ENCODE measurements at regions not wholly inside any gene's neighbourhood (a gene's known extent, or its start where the extent isn't known, plus 50 kb on each side); places are given as distances from the start of the nearest gene placed in this dataset.

DNA sequence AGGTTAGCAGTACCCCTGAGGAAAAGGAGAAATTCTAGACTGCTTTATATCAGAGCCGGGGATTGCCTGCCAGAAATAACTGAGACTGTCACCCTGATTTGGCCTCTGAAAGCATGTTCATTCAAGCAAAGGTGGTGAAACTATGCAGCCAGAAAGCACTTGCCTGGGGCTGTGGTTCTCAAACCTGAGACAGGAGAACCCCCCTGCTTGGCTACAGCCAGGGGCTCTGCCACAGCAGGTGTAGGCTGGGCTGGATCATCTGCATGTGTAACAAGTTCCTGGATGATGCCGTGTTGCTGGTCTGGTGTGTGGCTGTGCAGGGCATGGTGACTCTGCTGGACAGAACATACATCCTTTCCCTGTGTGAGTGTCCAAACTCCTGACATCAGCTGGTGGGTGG, 157.8 kb downstream of the NXNL2 start:
- DNase-seq (ENCODE audit: low spot score), result no peak

DNA sequence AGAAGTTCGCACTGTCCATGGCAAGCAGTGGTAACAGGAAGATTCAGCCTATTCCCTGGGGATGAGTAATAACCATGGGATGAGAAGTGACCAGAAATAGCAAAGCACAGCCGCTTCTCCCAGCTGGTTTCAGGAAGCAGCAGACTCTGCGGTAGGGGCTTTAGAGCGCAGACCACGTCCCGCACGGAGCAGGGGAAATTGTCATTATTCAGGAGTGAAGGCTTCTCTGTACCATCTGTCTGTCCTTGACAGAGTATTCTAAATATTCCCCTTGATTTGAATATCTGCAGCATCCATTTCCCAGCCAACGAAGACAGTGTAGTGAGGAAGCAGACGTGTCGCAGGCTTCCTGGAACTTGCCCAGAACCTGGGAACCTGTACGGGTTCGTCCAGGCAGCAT, 159.6 kb downstream of the NXNL2 start:
- DNase-seq (ENCODE audit: low spot score), result no peak

DNA sequence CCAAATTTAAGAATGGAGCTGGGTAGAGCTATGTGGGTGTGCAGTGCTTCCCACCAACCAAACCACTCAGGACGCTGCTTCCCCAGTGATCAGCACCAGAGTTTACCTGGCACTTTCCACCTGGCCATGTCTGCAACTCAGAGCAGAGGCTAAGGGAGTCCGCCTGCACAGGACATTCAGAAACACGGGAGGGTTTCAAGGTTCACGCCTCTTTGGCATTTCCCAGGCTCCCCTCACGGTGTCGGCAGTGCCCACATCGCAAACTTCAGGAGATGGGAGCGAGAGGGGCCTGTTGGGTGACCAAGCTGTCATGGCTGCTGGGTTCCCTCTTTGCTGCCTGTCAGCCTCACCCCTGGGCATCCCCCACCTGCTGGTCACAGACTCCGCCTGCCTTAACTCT, 161.5 kb downstream of the NXNL2 start:
- no peak for DNase-seq (ENCODE audit: low spot score)

DNA sequence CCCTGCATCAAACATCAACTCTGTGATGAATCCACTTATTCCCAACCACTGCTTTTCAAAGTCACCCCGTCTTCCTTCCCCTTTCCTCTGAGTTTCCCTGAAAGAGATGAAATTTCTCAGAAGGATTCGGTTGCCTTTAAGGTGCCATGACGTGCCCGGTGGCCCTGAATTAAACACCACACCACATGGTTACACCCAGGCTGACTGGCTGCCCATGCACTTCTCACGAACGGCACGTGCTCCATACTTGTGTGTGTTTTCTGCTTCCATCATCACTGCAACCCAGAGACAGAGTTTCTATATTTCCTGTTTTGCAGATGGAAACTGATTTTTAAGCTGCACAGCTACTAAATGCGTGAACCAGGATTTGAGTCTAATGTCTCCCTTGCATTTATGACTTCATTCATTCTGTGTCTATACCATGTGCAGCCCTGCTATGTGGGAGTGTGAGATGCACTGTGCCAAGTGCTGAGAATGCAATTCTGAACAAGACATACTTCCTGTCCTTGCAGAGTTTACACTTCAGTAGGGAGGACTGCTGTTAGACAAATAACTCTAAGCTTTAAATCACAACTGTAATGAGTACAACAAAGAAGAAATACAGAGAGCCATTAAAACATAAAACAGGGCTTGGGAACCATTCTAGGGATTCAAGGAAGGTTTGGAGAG, 162.9 kb downstream of the NXNL2 start:
- DNase-seq (ENCODE audit: low spot score), result no peak

DNA sequence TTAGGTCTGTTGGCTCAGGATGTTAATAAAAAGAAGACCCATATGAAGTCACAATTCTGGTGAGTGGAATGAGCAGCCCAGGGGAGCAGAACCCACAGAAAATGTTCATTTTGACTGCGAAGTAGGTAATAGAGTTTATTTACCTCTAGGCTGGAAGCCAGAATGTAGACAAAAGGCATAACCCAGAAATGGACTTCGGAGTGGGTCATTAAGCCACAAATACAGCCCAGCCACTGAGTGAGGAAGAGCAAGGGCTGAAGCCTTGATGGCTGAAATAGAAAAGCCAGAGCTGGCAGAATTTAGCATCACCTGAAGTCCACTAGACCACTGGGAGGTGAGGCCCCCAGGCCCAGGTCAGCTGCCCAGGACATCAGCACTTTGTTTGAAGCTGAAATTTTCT, 168.0 kb downstream of the NXNL2 start:
- DNase-seq (ENCODE audit: low spot score), result no peak

DNA sequence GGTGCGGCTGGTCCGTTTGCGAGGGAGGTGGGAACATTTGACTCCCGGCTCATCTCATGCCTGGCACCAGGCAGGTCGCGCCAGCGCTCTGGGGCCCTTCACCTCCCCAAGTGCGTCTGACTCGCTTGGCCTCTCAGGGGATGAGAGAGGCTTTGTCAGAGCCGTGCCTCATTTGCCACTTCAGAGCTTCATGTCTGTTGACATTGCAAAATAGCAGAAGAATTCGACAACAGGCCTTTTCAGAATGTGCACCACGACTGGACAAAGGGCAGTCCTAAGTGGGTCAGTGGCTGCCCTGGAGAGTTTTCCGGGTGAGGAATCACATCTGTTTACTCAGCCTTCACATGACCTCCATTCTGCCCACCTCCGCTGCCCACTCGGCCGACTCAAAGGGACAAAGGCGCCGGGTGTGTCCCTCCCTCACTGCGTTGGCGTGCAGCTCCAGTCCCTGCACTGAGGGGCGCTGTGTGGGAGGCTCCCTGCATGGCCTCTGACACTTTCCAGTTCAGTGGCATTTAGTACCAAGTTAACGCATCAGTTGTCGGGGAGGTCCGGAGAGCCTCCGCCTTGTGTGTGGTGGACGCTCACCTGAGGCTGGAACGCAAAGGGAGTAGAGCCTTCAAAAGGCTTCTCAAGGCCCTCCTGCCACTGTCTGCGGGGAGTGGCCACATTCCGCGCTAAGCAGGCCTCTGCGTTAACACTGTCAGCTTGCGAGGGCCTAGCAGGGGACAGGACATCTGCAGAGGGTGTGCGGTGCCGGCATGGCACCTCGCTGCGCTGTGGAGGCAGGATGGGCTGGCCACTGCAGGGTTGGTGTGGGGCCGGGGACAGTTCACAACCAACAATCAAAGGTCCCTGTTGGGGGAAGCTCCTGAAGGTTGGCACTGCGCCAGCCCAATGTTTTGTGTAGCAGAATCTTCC, 171.5 kb downstream of the NXNL2 start:
- no peak for DNase-seq (ENCODE audit: low spot score)

DNA sequence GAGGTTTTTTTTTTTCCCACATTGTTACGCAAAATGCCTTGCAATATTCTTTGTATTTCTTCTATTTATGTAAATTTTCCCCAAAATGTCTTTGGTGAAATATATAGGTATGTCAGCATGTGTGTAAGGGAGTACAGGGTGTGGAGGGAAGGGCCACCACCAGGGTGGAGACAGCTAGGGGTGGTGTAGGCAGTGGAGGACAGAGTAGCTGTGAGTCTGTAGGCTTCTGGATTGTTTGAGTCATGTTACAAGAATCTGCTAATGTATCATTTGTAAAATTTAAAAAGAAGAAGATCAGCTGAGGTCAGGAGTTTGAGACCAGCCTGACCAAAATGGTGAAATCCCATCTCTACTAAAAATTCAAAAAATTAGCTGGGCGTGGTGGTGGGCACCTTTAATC, 175.5 kb downstream of the NXNL2 start:
- DNase-seq (ENCODE audit: low spot score), result no peak

DNA sequence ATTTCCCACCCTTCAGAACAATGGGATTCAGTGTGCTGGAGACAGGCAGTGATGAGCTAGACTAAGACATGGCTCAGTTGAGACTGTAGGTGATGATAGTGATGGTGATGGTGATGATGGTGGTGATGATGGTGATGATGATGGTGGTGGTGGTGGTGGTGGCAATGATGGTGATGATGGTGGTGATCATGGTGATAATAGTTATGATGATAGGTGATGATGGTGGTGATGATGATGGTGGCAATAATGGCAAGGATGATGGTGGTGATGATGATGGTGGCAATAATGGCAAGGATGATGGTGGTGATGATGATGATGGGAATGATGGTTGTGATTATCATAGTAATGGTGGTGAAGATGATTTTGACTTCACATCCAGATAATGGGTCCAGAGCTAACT, 176.7 kb downstream of the NXNL2 start:
- no peak for DNase-seq (ENCODE audit: low spot score)

DNA sequence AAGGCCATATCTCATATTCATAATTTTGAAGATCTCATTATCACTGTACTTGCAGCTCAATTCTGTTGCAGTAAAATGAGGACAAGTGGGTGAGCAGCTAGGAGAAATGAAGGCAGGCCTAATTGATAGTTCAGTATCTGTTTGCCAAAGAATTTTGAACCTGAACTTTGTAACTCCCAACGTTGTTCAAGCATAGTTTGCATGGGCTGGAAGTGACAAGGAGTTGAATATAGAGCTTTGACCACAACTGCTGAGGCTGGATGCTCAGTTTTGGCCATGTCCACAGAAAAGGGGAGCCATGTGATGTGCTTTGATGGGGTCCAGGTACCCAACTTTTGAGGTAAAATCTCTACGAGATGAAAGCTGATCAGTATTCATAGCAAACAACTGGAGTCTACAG, 177.5 kb downstream of the NXNL2 start:
- no peak for DNase-seq (ENCODE audit: low spot score)

DNA sequence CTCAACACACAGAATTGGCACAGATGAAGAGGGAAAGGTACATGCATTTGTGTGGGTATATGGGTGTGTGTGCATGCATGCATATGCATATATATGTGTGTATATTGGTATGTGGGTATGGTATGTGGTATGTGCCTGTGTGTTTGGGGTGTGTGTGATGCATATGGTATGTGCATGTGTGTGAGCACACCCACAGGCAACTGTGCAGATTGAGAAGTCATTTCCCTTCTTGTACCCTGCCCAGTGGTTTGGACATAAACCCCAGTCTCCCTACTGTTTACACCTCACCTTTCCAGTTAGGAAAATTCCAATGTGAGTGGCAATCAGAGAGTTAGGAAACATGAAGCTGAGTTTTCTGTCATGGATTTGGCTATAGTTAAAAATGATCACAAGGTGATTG, 178.0 kb downstream of the NXNL2 start:
- no peak for DNase-seq (ENCODE audit: low spot score)

DNA sequence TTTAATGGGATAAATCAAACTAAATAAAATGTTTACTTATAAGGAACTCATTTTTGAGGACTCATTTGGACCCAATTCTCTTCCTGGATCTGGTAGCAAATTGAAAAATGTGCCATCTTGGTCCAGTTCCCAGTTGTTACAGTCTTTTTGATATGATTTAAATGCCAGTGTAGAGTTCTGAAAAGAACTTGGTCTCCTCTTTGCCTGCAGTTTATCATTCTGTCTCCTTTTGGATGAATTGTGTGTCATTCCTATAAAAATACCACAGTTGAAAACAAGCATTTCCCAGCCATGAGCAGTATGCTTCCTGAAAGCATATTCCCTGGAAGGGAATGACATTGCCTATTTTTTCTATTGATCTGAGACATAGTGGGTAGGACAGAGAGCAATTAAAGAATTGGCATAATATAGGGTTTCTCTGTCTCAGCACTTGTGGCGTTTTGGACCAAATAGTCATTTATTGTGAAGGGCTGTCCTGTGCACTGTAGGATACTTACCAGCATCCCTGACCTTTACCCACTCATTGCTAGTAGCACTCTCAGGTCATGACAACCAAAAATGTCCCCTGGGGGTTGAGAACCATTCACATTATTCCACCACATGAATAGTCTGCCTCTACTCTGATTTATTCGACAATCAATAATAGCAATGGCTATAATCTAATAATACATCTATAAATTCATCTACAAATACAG, 181.8 kb downstream of the NXNL2 start:
- DNase-seq (ENCODE audit: low spot score), result no peak

DNA sequence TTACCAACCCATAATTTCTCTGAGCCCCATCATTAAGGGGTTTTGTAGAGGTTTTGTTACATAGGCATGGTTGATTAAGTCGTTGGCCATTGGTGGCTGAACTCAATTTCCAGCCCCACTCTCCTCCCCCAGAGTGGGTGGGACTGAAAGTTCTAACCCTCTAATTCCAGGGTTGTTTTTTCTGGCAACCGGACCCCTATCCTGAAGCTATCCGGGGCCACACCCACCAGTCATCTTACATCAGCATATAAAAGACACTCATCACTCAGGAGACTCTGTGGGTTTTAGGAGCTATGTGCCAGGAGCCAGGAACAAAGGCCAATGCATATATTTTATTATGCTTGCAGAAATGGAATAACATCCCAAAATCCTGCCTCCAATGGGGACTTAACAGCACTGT, 186.0 kb downstream of the NXNL2 start:
- no peak for DNase-seq (ENCODE audit: low spot score)

DNA sequence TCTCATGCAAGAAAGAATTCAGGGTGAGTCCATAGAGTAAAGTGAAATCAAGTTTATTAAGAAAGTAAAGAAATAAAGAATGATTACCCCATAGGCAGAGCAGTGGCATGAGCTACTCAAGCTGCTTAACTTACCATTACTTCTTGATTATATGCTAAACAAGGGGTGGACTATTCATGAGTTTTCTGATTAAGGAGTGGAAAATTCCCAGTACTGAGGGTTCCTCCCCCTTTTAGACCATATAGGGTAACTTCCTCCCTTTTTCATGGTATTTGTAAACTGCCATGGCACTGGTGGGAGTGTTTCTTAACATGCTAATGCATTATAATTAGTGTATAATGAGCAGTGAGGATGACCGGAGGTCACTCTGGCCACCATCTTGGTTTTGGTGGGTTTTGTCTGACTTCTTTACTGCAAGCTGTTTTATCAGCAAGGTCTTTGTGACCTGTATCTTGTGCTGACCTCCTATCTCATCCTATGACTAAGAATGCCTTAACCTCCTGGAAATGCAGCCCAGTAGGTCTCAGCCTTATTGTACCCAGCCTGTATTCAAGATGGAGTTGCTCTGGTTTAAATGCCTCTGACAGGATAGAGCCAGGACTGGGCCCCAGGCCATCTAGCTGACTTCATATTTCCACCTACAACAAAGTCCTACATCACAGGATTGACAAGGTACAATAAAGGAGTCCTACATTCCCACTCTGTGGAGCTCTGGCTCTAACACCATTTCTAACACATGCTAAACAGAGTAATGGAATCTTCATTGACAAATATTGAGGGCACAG, 186.7 kb downstream of the NXNL2 start:
- DNase-seq (ENCODE audit: low spot score), result no peak

DNA sequence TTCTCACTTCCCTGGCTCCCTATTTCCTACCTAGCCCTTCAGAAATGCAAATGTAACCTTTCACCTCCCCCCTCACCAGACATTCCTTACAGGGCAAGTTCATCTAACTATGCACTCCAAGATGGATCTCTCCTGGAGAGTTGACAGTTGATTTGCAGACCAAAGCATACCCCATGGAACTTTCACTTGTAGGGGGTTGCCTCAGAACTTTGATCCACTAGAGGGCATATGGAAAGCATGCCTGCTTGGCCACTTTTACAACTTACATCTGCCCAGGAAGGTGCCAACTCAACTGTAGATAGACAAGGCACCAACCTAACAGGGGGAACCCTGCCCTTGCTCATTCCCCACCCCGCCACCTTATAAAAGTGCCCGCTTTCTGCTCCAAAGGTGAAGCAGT, 187.8 kb downstream of the NXNL2 start:
- DNase-seq (ENCODE audit: low spot score), result no peak

DNA sequence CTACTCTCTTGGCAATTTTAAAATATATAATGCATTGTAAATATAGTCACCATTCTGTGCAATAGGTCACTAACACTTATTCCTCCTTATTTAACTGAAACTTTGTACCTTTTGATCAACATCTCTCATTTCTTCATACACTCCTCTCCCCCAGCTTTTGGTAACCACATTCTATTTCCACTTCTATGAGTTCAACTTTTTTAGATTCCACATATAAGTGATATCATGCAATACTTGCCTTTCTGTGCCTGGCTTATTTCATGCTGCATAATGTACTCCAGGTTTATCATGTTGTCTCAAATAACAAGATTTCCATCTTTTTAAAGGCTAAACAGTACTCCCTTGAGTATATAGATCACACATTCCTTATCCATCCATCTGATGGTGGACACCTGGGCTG, 188.8 kb downstream of the NXNL2 start:
- no peak for DNase-seq (ENCODE audit: low spot score)

DNA sequence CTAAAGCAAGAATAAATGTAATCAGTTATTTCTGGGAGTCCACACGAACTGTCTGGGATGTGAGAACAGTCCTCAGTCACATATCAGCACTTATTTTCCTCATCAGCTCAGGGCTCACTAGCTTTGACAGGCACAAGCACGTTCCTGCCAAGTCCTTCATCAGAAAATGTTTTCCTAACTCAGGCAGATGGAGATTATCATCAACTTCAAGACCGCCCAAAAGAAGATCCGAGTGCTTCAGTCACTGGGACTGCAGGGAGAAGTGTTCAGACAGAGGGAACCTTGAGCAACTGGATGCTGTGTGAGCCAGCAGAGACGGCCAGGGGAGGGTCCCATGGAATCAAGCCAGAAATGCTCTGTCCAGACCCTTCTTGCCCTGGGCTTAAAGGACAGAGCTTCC, 189.4 kb downstream of the NXNL2 start:
- no peak for DNase-seq (ENCODE audit: low spot score)

DNA sequence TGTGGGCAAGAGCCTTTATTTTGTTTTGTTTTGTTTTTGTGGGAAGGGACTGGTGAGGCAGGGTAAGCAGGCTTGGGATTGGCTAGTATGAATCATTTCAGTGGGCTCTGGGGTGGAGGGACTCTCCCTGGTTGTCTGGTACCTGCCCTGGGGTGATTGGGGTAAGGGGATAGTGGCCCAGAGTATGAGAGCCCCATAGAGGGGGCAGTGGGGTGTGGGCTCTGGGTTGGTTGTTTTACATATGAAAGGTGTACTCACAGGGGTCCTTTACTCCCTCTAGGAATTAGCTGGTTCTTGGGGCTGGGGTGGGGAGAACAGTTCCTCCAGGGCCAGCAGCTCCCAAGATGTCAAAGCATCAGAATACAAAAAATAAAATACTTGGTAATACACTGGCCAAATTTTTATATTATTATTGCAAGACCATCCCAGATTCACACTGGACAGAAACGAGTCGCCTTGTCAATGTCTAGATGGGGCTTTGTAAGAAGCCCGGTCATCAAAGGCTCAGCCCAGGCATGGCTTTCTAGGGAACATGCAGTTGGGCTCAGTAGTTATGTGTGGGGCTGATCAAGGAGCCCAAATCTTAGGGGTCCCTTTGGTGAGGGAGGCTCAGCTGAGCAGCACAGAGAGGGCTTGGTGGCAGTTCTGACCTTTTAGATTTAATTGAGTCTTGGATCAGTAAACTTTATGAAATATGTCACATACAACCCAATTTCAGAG, 190.5 kb downstream of the NXNL2 start:
- DNase-seq (ENCODE audit: low spot score), result no peak

DNA sequence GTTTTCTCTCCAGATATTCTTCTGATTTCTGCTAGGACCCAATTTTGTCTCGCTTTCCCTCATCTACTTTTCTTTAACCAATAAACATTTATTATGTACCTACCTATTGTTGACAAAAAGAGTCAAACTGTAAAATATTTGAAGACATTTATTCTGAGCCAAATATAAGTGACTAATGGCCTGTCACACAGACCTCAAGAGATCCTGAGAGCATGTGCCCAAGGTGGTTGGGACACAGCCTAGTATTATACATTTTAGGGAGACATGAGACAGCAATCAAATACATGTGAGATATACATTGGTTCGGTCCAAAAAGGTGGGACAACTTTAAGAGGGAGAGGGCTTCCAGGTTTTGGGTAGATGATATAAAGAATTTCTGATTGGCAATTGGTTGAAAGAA, 191.8 kb downstream of the NXNL2 start:
- no peak for DNase-seq (ENCODE audit: low spot score)

DNA sequence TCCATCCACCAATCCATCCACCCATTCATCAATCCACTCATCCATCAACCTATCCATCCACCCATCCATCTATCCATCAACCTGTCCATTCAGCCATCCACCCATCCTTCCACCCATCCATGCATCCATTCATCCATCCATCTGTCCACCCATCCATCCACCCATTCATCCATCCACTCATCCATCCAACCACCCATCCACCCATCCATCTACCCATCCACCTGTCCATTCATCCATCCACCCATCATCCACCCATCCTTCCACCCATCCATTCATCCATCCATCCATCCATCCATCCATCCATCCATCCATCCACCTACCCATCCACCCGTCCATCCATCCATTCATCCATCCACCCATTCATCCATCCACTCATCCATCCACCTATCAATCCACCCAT, 195.8 kb downstream of the NXNL2 start:
- no peak for DNase-seq (ENCODE audit: low spot score)

DNA sequence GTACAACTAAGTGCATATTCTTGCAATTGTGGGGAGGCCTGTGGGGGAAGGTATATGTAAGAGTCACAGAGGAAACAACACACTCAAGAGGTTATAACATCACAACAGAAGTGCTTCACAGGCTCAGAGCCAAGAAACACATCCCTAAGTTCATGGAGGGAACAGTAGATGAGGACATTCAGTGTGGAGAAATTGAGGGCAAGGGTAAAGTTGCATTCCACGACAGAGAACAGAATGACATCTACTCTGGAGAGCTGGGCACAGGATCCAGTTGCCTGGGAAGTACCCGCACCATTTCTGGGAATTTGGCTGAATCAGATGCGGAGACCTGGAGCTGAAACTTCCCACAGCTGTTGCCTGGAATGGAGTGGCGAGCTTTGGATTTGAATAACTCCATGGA, 197.2 kb downstream of the NXNL2 start:
- DNase-seq (ENCODE audit: low spot score), result no peak

DNA sequence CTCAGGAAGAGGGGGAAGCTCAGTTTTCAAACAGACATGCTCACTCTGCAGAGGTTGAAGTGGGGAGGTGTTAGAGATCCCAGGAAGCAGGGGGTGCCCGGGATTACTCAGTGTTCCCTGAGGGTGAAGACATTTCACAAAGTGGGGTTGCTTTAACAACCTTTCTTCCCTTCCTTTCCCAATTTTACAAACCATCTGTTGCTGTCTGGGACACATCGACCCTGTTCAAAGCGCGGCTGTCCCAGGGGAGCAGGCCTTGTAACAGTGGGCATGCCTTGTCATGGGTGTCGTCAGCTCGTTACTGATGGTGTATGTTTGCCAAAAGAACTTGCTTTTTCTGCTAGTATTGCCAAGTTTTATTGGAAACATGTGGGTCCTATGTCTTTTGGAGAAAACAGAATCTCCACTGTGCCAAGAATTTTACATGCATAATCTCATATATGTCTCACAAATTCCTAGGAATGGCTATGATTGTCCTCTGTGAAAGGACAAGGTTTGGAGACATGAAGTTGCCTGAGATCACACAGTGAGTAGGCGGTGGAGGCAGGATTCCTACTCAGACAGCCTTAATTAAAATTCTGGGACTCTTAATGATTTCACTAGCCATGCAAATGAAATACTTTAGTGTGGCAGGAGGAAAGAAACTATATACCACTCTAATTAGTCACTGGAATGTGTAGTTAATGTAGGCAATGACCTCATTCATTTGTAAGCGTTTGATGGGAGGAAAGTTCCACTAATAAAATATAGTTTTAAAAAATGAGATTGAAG, 198.9 kb downstream of the NXNL2 start:
- DNase-seq (ENCODE audit: low spot score), result no peak

Measured in CD4-positive, alpha-beta T cell treated with Interleukin-15 for 4 hours (primary cell).